SK-N-SH treated with all-trans-retinoic acid at 6 μM for 48 hours (cell line): ENCODE measurements at regions not wholly inside any gene's neighbourhood (a gene's known extent, or its start where the extent isn't known, plus 50 kb on each side); places are given as distances from the start of the nearest gene placed in this dataset.

ENCODE experiments used
- ATAC-seq: fragments of 200-7000 bp; cut with Tn5 transposase; 3 replicates; pipeline ENCODE4 v1.9.1; 2020; ENCODE audit warnings: mild to moderate bottlenecking, moderate library complexity
- ARNTL ChIP-seq: fragments of 450-650 bp; formaldehyde crosslinking; IDR thresholded peaks from 2 replicates; pipeline ENCODE4 v1.5.0; 2020; ENCODE audit warnings: low read depth, mild to moderate bottlenecking, moderate library complexity, borderline replicate concordance
- BACH2 ChIP-seq: fragments of 250-450 bp; sonication (Bioruptor Pico); IDR thresholded peaks from 2 replicates; pipeline ENCODE4 v1.9.0; 2021; ENCODE audit warnings: mild to moderate bottlenecking, borderline replicate concordance
- ESRRG ChIP-seq: fragments of 250-450 bp; sonication (Bioruptor Pico); IDR thresholded peaks from 2 replicates; pipeline ENCODE4 v1.6.1; 2021; ENCODE audit warnings: mild to moderate bottlenecking
- GLIS3 ChIP-seq: fragments of 250-450 bp; sonication (Bioruptor Pico); IDR thresholded peaks from 2 replicates; pipeline ENCODE4 v1.5.0; 2020; ENCODE audit warnings: mild to moderate bottlenecking, moderate library complexity
- ISL1 ChIP-seq: fragments of 250-450 bp; sonication (Bioruptor Pico); IDR thresholded peaks from 2 replicates; pipeline ENCODE4 v2.1.2; 2022; ENCODE audit warnings: mild to moderate bottlenecking, moderate library complexity
- OSR1 ChIP-seq: fragments of 250-450 bp; sonication (Bioruptor Pico); IDR thresholded peaks from 2 replicates; pipeline ENCODE4 v1.8.0; 2022; ENCODE audit warnings: moderate library complexity, mild to moderate bottlenecking, inconsistent platforms
- POU6F1 ChIP-seq: fragments of 250-450 bp; sonication (Bioruptor Pico); IDR thresholded peaks from 2 replicates; pipeline ENCODE4 v1.8.0; 2021; ENCODE audit warnings: low read depth, mild to moderate bottlenecking, moderate library complexity, borderline replicate concordance
- PPARA ChIP-seq: fragments of 250-450 bp; sonication (Bioruptor Pico); IDR thresholded peaks from 2 replicates; pipeline ENCODE4 v1.5.0; 2020; ENCODE audit warnings: mild to moderate bottlenecking, borderline replicate concordance
- RARB ChIP-seq: fragments of 250-450 bp; sonication (Bioruptor Pico); IDR thresholded peaks from 2 replicates; pipeline ENCODE4 v1.8.0; 2021; ENCODE audit warnings: mild to moderate bottlenecking, moderate library complexity
- SNAI2 ChIP-seq: fragments of 250-450 bp; sonication (Bioruptor Pico); IDR thresholded peaks from 2 replicates; pipeline ENCODE4 v1.5.0; 2020; ENCODE audit warnings: mild to moderate bottlenecking, moderate library complexity
- TCF4 ChIP-seq: fragments of 250-450 bp; sonication (Bioruptor Pico); IDR thresholded peaks from 2 replicates; pipeline ENCODE4 v1.8.0; 2021; ENCODE audit warnings: mild to moderate bottlenecking, moderate library complexity, borderline replicate concordance
- TOX ChIP-seq: fragments of 250-450 bp; sonication (Bioruptor Pico); IDR thresholded peaks from 2 replicates; pipeline ENCODE4 v1.8.0; 2021; ENCODE audit warnings: mild to moderate bottlenecking, moderate library complexity, borderline replicate concordance
- TSHZ2 ChIP-seq: fragments of 250-450 bp; sonication (Bioruptor Pico); IDR thresholded peaks from 2 replicates; pipeline ENCODE4 v1.5.0; 2020; ENCODE audit warnings: mild to moderate bottlenecking, moderate library complexity
- ZFP3 ChIP-seq: fragments of 250-450 bp; sonication (Bioruptor Pico); IDR thresholded peaks from 2 replicates; pipeline ENCODE4 v1.5.0; 2020; ENCODE audit warnings: mild to moderate bottlenecking, moderate library complexity
- ZFP30 ChIP-seq: fragments of 450-650 bp; formaldehyde crosslinking; IDR thresholded peaks from 2 replicates; pipeline ENCODE4 v1.5.0; 2022; ENCODE audit warnings: mild to moderate bottlenecking, moderate library complexity
- ZNF565 ChIP-seq: fragments of 450-650 bp; formaldehyde crosslinking; conservative IDR thresholded peaks from 2 replicates; pipeline ENCODE4 v1.5.0; 2020; ENCODE audit warnings: low read depth, mild to moderate bottlenecking, moderate library complexity
- ZNF70 ChIP-seq: fragments of 450-650 bp; formaldehyde crosslinking; IDR thresholded peaks from 2 replicates; pipeline ENCODE4 v1.5.0; 2020; ENCODE audit warnings: mild to moderate bottlenecking, moderate library complexity
- ZNF8 ChIP-seq: fragments of 450-650 bp; formaldehyde crosslinking; IDR thresholded peaks from 2 replicates; pipeline ENCODE4 v1.5.0; 2020; ENCODE audit warnings: mild to moderate bottlenecking, moderate library complexity
- TF ChIP-seq, protein P1 (sequence below): fragments of 250-450 bp; sonication (Bioruptor Pico); IDR thresholded peaks from 2 replicates; pipeline ENCODE4 v1.8.0; 2020; ENCODE audit warnings: mild to moderate bottlenecking, moderate library complexity, borderline replicate concordance
- TF ChIP-seq, protein P2 (sequence below): fragments of 250-450 bp; sonication (Bioruptor Pico); IDR thresholded peaks from 2 replicates; pipeline ENCODE4 v1.5.1; 2020; ENCODE audit warnings: low read depth, mild to moderate bottlenecking, moderate library complexity

GRCh38 chr2:109060496-109060895 is 68.5 kb upstream of the SH3RF3 start:
- TF ChIP-seq TSHZ2 (CRISPR knock-in tag), result no peak
- no peak for TF ChIP-seq ESRRG (CRISPR knock-in tag)
- no peak for TF ChIP-seq SNAI2 (CRISPR knock-in tag)
- TF ChIP-seq GLIS3, result no peak
- no peak for TF ChIP-seq RARB (CRISPR knock-in tag)
- no peak for TF ChIP-seq OSR1
- no peak for TF ChIP-seq ZFP3
- TF ChIP-seq ZFP30 (CRISPR knock-in tag), result no peak
- no peak for TF ChIP-seq POU6F1 (CRISPR knock-in tag)
- TF ChIP-seq TCF4 (CRISPR knock-in tag), result no peak
- TF ChIP-seq ARNTL, result no peak
- no peak for TF ChIP-seq ISL1 (CRISPR knock-in tag)
- no peak for TF ChIP-seq ZNF565 (CRISPR knock-in tag)
- TF ChIP-seq ZNF8, result no peak
- TF ChIP-seq ZNF70 (CRISPR knock-in tag), result no peak
- TF ChIP-seq, protein P1, sequence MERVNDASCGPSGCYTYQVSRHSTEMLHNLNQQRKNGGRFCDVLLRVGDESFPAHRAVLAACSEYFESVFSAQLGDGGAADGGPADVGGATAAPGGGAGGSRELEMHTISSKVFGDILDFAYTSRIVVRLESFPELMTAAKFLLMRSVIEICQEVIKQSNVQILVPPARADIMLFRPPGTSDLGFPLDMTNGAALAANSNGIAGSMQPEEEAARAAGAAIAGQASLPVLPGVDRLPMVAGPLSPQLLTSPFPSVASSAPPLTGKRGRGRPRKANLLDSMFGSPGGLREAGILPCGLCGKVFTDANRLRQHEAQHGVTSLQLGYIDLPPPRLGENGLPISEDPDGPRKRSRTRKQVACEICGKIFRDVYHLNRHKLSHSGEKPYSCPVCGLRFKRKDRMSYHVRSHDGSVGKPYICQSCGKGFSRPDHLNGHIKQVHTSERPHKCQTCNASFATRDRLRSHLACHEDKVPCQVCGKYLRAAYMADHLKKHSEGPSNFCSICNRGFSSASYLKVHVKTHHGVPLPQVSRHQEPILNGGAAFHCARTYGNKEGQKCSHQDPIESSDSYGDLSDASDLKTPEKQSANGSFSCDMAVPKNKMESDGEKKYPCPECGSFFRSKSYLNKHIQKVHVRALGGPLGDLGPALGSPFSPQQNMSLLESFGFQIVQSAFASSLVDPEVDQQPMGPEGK (CRISPR knock-in tag), result no peak
- TF ChIP-seq, protein P2, sequence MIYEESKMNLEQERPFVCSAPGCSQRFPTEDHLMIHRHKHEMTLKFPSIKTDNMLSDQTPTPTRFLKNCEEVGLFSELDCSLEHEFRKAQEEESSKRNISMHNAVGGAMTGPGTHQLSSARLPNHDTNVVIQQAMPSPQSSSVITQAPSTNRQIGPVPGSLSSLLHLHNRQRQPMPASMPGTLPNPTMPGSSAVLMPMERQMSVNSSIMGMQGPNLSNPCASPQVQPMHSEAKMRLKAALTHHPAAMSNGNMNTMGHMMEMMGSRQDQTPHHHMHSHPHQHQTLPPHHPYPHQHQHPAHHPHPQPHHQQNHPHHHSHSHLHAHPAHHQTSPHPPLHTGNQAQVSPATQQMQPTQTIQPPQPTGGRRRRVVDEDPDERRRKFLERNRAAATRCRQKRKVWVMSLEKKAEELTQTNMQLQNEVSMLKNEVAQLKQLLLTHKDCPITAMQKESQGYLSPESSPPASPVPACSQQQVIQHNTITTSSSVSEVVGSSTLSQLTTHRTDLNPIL, result no peak
- TF ChIP-seq TOX (CRISPR knock-in tag), result no peak
- TF ChIP-seq, all 23 proteins: peak for 0
- ATAC-seq, result no peak

GRCh38 chr2:109059474-109060165 is 69.4 kb upstream of the SH3RF3 start:
- no peak; the same call in 2 of the 3 replicates for ATAC-seq
- TF ChIP-seq RARB (CRISPR knock-in tag), result no peak
- no peak for TF ChIP-seq ISL1 (CRISPR knock-in tag)
- no peak for TF ChIP-seq ZNF565 (CRISPR knock-in tag)
- no peak for TF ChIP-seq TCF4 (CRISPR knock-in tag)
- no peak for TF ChIP-seq ZNF70 (CRISPR knock-in tag)
- TF ChIP-seq, protein P1 (CRISPR knock-in tag), result no peak
- no peak for TF ChIP-seq POU6F1 (CRISPR knock-in tag)
- no peak for TF ChIP-seq BACH2 (CRISPR knock-in tag)
- TF ChIP-seq ZFP3, result no peak
- TF ChIP-seq TSHZ2 (CRISPR knock-in tag), result no peak
- TF ChIP-seq ESRRG (CRISPR knock-in tag), result no peak
- no peak for TF ChIP-seq ZNF8
- no peak for TF ChIP-seq SNAI2 (CRISPR knock-in tag)
- TF ChIP-seq PPARA (CRISPR knock-in tag), result no peak
- no peak for TF ChIP-seq OSR1
